Stomach (tissue), 8 donors: ENCODE measurements at regions not wholly inside any gene's neighbourhood (a gene's known extent, or its start where the extent isn't known, plus 50 kb on each side); places are given as distances from the start of the nearest gene placed in this dataset.

Source experiments
- DNase-seq, 2 donors: peaks; one replicate each; pipeline versions ENCODE4 v3.0.0 to v3.0.0-alpha.2; 2013 to 2019
- H3K27ac ChIP-seq, 5 donors: fragments of 200-600 bp in 4 of 5; sonication (generic) in 4 of 5; one replicate each; pipeline ENCODE4 v1.5.1; 2013 to 2019; ENCODE audit warnings: mild to moderate bottlenecking in 1 of 5, moderate library complexity in 1 of 5
- H3K27me3 ChIP-seq, 3 donors: fragments of 200-600 bp; sonication (generic); one replicate each; pipeline ENCODE4 v1.5.1; 2017 to 2019; ENCODE audit warnings: mixed run types in 1 of 3
- H3K36me3 ChIP-seq, 4 donors: fragments of 200-600 bp; sonication (generic); 1 replicate in 3 of 4; 2 replicates in 1 of 4; pipeline ENCODE4 v1.5.1; 2016 to 2019
- H3K4me1 ChIP-seq, 4 donors: fragments of 200-600 bp; sonication (generic); one replicate each; pipeline ENCODE4 v1.5.1; 2016 to 2019
- H3K4me3 ChIP-seq, 4 donors: fragments of 200-600 bp; sonication (generic) in 3 of 4; one replicate each; pipeline ENCODE4 v1.5.1; 2016 to 2019; ENCODE audit warnings: mild to moderate bottlenecking in 1 of 4
- H3K9me3 ChIP-seq, 4 donors: fragments of 200-600 bp; sonication (generic); one replicate each; pipeline ENCODE4 v1.5.1; 2016 to 2019
- CTCF ChIP-seq, 7 experiments: fragments of 450-650 bp in 4 of 7; fragments of 200-600 bp in 3 of 7; sonication (generic) in 3 of 7; IDR thresholded peaks; one replicate each; pipeline ENCODE4 v1.5.1; 2016 to 2019; ENCODE audit warnings: antibody characterized with exemption in 7 of 7, control low read depth in 2 of 7, mild to moderate bottlenecking in 1 of 7
- EP300 ChIP-seq: sonication (generic); formaldehyde crosslinking; IDR thresholded peaks from one replicate; pipeline ENCODE4 v1.6.1; 2017; ENCODE audit warnings: antibody characterized with exemption
- POLR2A ChIP-seq, 4 donors: fragments of 450-650 bp; IDR thresholded peaks; one replicate each; pipeline ENCODE4 v1.6.1; 2016; ENCODE audit warnings: antibody characterized with exemption in 4 of 4, control low read depth in 2 of 4, mild to moderate bottlenecking in 1 of 4, moderate library complexity in 1 of 4
- POLR2AphosphoS5 ChIP-seq, 3 donors: sonication (generic); formaldehyde crosslinking; IDR thresholded peaks; one replicate each; pipeline ENCODE4 v1.6.1; 2016; ENCODE audit warnings: antibody characterized with exemption in 3 of 3
- WGBS, 5 donors: extraction: QIAGEN DNeasy Blood & Tissue Kit in 3 of 5; methylation state at CpG; one replicate each; pipeline versions ENCODE4 v1.1.5 to v1.1.7; 2013 to 2018; 5-methylcytosine and 5-hydroxymethylcytosine counted together
- intact Hi-C: fragments of 100-400 bp; cut with DNase I; formaldehyde crosslinking; loops from one replicate; pipeline ENCODE4 v1.15.1; 2023; ENCODE audit warnings: low total_unique reads
- donor health status: healthy with polysubstance abuse.
- donor health status: Bipolar disorder and iron deficiency.
- donor health status: healthy.

- no peaks in the 10 kb centered on the region for H3K4me1 ChIP-seq
- no peaks in the 10 kb centered on the region for H3K36me3 ChIP-seq
- H3K27me3 ChIP-seq, result peaks cover 0 to under 1% (median 0%) of the 10 kb centered on the region in 3 donors
- TF ChIP-seq CTCF (IDR thresholded peaks at IDR 0.05), result no peak
- no peak for TF ChIP-seq EP300
- TF ChIP-seq POLR2A (IDR thresholded peaks at IDR 0.05), result no peak
- no peak for TF ChIP-seq POLR2AphosphoS5 (IDR thresholded peaks at IDR 0.05)
- H3K9me3 ChIP-seq, result no peaks in the 10 kb centered on the region
- intact Hi-C loops, result no loop called here
- H3K27ac ChIP-seq, result no peak overlapping the region
- DNase-seq, result no peak
- no peak overlapping the region for H3K4me3 ChIP-seq
These were observed 111.0 kb downstream of the MINAR1 start for GRCh38 chr15:79543097-79543496.

- no peak for TF ChIP-seq CTCF (IDR thresholded peaks at IDR 0.05)
- WGBS, 5 donors, result 48 to 80% (median 75%) methylated on average over 2 of the region's 2 CpGs
These were observed 117.1 kb downstream of the MINAR1 start for GRCh38 chr15:79549196-79549595.

GRCh38 chr15:79560384-79560783, 128.2 kb downstream of the MINAR1 start:
- no peak overlapping the region for H3K4me3 ChIP-seq
- no peaks in the 10 kb centered on the region for H3K36me3 ChIP-seq
- H3K27ac ChIP-seq, result no peak overlapping the region
- H3K27me3 ChIP-seq, result peaks cover 0 to 18% (median 4%) of the 10 kb centered on the region in 3 donors
- H3K4me1 ChIP-seq, result no peaks in the 10 kb centered on the region
- WGBS, 5 donors, result 92 to 96% (median 94%) methylated on average over 22 to 24 of the region's 24 CpGs
- intact Hi-C loops, result no loop called here
- no peaks in the 10 kb centered on the region for H3K9me3 ChIP-seq
- DNase-seq, result no peak
- TF ChIP-seq POLR2AphosphoS5 (IDR thresholded peaks at IDR 0.05) (no peak), CTCF (IDR thresholded peaks at IDR 0.05) (no peak), POLR2A (IDR thresholded peaks at IDR 0.05) (no peak), EP300 (no peak)

More at GRCh38 chr15:79549196-79549595, 117.1 kb downstream of the MINAR1 start:
- DNase-seq, result no peak
- intact Hi-C loops, result no loop called here
- no peaks in the 10 kb centered on the region for H3K4me1 ChIP-seq
- H3K36me3 ChIP-seq, result no peaks in the 10 kb centered on the region
- H3K4me3 ChIP-seq, result no peak overlapping the region
- H3K27ac ChIP-seq, result no peak overlapping the region
- H3K9me3 ChIP-seq, result no peaks in the 10 kb centered on the region
- peaks cover 0 to 17% (median 0%) of the 10 kb centered on the region in 3 donors for H3K27me3 ChIP-seq

GRCh38 chr15:79561982-79562381, 129.8 kb downstream of the MINAR1 start:
- DNase-seq, result no peak
- no peaks in the 10 kb centered on the region for H3K36me3 ChIP-seq
- TF ChIP-seq POLR2A (IDR thresholded peaks at IDR 0.05), result no peak
- no peak for TF ChIP-seq CTCF (IDR thresholded peaks at IDR 0.05)
- no peak for TF ChIP-seq POLR2AphosphoS5 (IDR thresholded peaks at IDR 0.05)
- 66 to 77% (median 69%) methylated on average over 4 of the region's 4 CpGs for WGBS, 5 donors
- no peak overlapping the region for H3K4me3 ChIP-seq
- no peak overlapping the region for H3K27ac ChIP-seq
- peaks cover 0 to 18% (median 4%) of the 10 kb centered on the region in 3 donors for H3K27me3 ChIP-seq
- no peaks in the 10 kb centered on the region for H3K4me1 ChIP-seq
- no peaks in the 10 kb centered on the region for H3K9me3 ChIP-seq
- intact Hi-C loops, result no loop called here
